Epidermal melanocyte (primary cell): ENCODE measurements at regions not wholly inside any gene's neighbourhood (a gene's known extent, or its start where the extent isn't known, plus 50 kb on each side); places are given as distances from the start of the nearest gene placed in this dataset.

ENCODE experiments used
- DNase-seq: peaks from one replicate; pipeline ENCODE4 v3.0.0; 2011; ENCODE audit warnings: low spot score; ENCODE audit not compliant: insufficient read length

- DNase-seq, result no peak
Measured at GRCh38 chr6:90668141-90668540, 81.3 kb upstream of the MAP3K7 start.

- no peak for DNase-seq
Measured at GRCh38 chr6:90663873-90664272, 77.0 kb upstream of the MAP3K7 start.

GRCh38 chr6:90663106-90663505 lies 76.2 kb upstream of the MAP3K7 start:
- DNase-seq, result no peak

- no peak for DNase-seq
Measured at GRCh38 chr6:90660931-90661330, 74.1 kb upstream of the MAP3K7 start.

- DNase-seq, result no peak
Measured at GRCh38 chr6:90658497-90658896, 71.6 kb upstream of the MAP3K7 start.

- no peak for DNase-seq
Measured at GRCh38 chr6:90656325-90656724, 69.5 kb upstream of the MAP3K7 start.

GRCh38 chr6:90654806-90655205 lies 67.9 kb upstream of the MAP3K7 start:
- no peak for DNase-seq

- no peak for DNase-seq
Measured at GRCh38 chr6:90654166-90654565, 67.3 kb upstream of the MAP3K7 start.

- DNase-seq, result no peak
Measured at GRCh38 chr6:90653750-90654149, 66.9 kb upstream of the MAP3K7 start.

- no peak for DNase-seq
Measured at GRCh38 chr6:90650041-90650940, 63.4 kb upstream of the MAP3K7 start.

- DNase-seq, result no peak
Measured at GRCh38 chr6:90648873-90649272, 62.0 kb upstream of the MAP3K7 start.

- DNase-seq, result no peak
Measured at GRCh38 chr6:90646940-90647339, 60.1 kb upstream of the MAP3K7 start.

GRCh38 chr6:90645634-90646033 lies 58.8 kb upstream of the MAP3K7 start:
- DNase-seq, result no peak

- no peak for DNase-seq
Measured at GRCh38 chr6:90644492-90644891, 57.6 kb upstream of the MAP3K7 start.

- DNase-seq, result no peak
Measured at GRCh38 chr6:90643381-90643780, 56.5 kb upstream of the MAP3K7 start.

GRCh38 chr6:90637320-90637719 lies 50.4 kb upstream of the MAP3K7 start:
- DNase-seq, result no peak
